CD14-positive monocyte (primary cell): ENCODE measurements at regions not wholly inside any gene's neighbourhood (a gene's known extent, or its start where the extent isn't known, plus 50 kb on each side); places are given as distances from the start of the nearest gene placed in this dataset.

Experiments
- DNase-seq, 3 donors: peaks; one replicate each; pipeline ENCODE4 v3.0.0-alpha.2; 2011 to 2022
- H2AFZ ChIP-seq: 2 replicates; pipeline ENCODE4 v1.6.0; 2012; ENCODE audit warnings: mild to moderate bottlenecking, low read depth, low read length, inconsistent platforms; ENCODE audit not compliant: insufficient read depth, poor library complexity, severe bottlenecking
- H3K27ac ChIP-seq, 2 donors: 1 replicate in 1 of 2; 2 replicates in 1 of 2; pipeline ENCODE4 v1.5.1; 2012 to 2013; ENCODE audit warnings: low read length in 2 of 2, control low read depth in 1 of 2, inconsistent platforms in 1 of 2, low read depth in 1 of 2, mild to moderate bottlenecking in 1 of 2
- H3K27me3 ChIP-seq, 2 donors: one replicate each; pipeline versions ENCODE4 v1.6.0 to v1.6.1; 2011 to 2013; ENCODE audit warnings: low read length in 2 of 2; ENCODE audit not compliant: control insufficient read depth in 2 of 2, insufficient read depth in 2 of 2
- H3K36me3 ChIP-seq, 2 donors: replicated peaks in 1 of 2; 1 replicate in 1 of 2; 2 replicates in 1 of 2; pipeline versions ENCODE4 v1.5.1 to v1.6.1; 2012 to 2013; ENCODE audit warnings: low read length in 2 of 2, control low read depth in 1 of 2, inconsistent platforms in 1 of 2, mild to moderate bottlenecking in 1 of 2; ENCODE audit not compliant: insufficient read depth in 2 of 2, control insufficient read depth in 1 of 2
- H3K4me1 ChIP-seq, 2 donors: 1 replicate in 1 of 2; 2 replicates in 1 of 2; pipeline versions ENCODE4 v1.5.1 to v1.6.1; 2012 to 2013; ENCODE audit warnings: low read length in 2 of 2, control low read depth in 1 of 2, inconsistent platforms in 1 of 2, mild to moderate bottlenecking in 1 of 2, moderate library complexity in 1 of 2; ENCODE audit not compliant: insufficient read depth in 2 of 2, control insufficient read depth in 1 of 2
- H3K4me2 ChIP-seq: replicated peaks from 2 replicates; pipeline ENCODE3; 2012; ENCODE audit warnings: low read length, moderate library complexity, mild to moderate bottlenecking; ENCODE audit not compliant: poor library complexity, severe bottlenecking; ENCODE audit errors: extremely low read depth
- H3K4me3 ChIP-seq, 3 experiments: fragments of 200-600 bp in 1 of 3; sonication (generic) in 1 of 3; replicated peaks in 1 of 3; 1 replicate in 2 of 3; 2 replicates in 1 of 3; pipeline ENCODE4 v1.5.1; 2011 to 2013; ENCODE audit warnings: low read length in 3 of 3, mild to moderate bottlenecking in 3 of 3, control low read depth in 2 of 3, low read depth in 2 of 3, inconsistent platforms in 1 of 3, moderate library complexity in 1 of 3
- H3K79me2 ChIP-seq: 2 replicates; pipeline ENCODE4 v1.6.0; 2012; ENCODE audit warnings: mild to moderate bottlenecking, control low read depth, inconsistent platforms, low read length, moderate library complexity; ENCODE audit not compliant: insufficient read depth
- H3K9ac ChIP-seq: 2 replicates; pipeline ENCODE4 v1.6.0; 2017; ENCODE audit warnings: low read length, mild to moderate bottlenecking; ENCODE audit not compliant: insufficient read depth, poor library complexity, severe bottlenecking
- H3K9me3 ChIP-seq, 2 donors: replicated peaks in 1 of 2; 1 replicate in 1 of 2; 2 replicates in 1 of 2; pipeline versions ENCODE4 v1.5.1 to v1.6.1; 2012 to 2013; ENCODE audit warnings: low read length in 2 of 2, control low read depth in 1 of 2; ENCODE audit not compliant: control insufficient read depth in 1 of 2, insufficient read depth in 1 of 2
- H4K20me1 ChIP-seq: 2 replicates; pipeline ENCODE4 v1.6.0; 2012; ENCODE audit warnings: mild to moderate bottlenecking, low read length, control low read depth, moderate library complexity; ENCODE audit not compliant: insufficient read depth
- H3K27ac Mint-ChIP-seq, 7 donors: one replicate each; pipeline ENCODE4 v1.8.0; 2020; ENCODE audit warnings: mild to moderate bottlenecking in 7 of 7, mixed read lengths in 7 of 7, moderate library complexity in 6 of 7, inconsistent platforms in 2 of 7
- H3K27me3 Mint-ChIP-seq, 3 donors: one replicate each; pipeline ENCODE4 v1.8.0; 2021 to 2022; ENCODE audit warnings: low read depth in 3 of 3, mild to moderate bottlenecking in 3 of 3, mixed read lengths in 3 of 3, moderate library complexity in 3 of 3, inconsistent platforms in 1 of 3
- H3K36me3 Mint-ChIP-seq, 2 donors: one replicate each; pipeline ENCODE4 v1.8.0; 2020; ENCODE audit warnings: mixed read lengths in 2 of 2, inconsistent platforms in 1 of 2, mild to moderate bottlenecking in 1 of 2
- H3K4me1 Mint-ChIP-seq: one replicate; pipeline ENCODE4 v1.8.0; 2020; ENCODE audit warnings: mild to moderate bottlenecking, mixed read lengths
- H3K4me3 Mint-ChIP-seq, 2 donors: one replicate each; pipeline ENCODE4 v1.8.0; 2020; ENCODE audit warnings: mild to moderate bottlenecking in 2 of 2, mixed read lengths in 2 of 2, moderate library complexity in 1 of 2
- H3K9me3 Mint-ChIP-seq, 7 donors: one replicate each; pipeline ENCODE4 v1.8.0; 2020 to 2022; ENCODE audit warnings: mixed read lengths in 7 of 7, mild to moderate bottlenecking in 6 of 7, moderate library complexity in 6 of 7, inconsistent platforms in 2 of 7
- WGBS: methylation state at CpG from one replicate; pipeline ENCODE4 v1.1.5; 2013; ENCODE audit warnings: missing lambda C conversion rate; ENCODE audit not compliant: insufficient coverage; 5-methylcytosine and 5-hydroxymethylcytosine counted together
- intact Hi-C, 2 donors: fragments of 100-400 bp; cut with micrococcal nuclease; formaldehyde crosslinking; loops; one replicate each; pipeline versions ENCODE4 v1.15.0 to v1.15.1; 2023
- TF ChIP-seq, protein P1 (sequence below): fragments of 200-600 bp; IDR thresholded peaks from one replicate; pipeline ENCODE4 v1.8.0; 2022; ENCODE audit warnings: antibody characterized with exemption, mild to moderate bottlenecking

DNA sequence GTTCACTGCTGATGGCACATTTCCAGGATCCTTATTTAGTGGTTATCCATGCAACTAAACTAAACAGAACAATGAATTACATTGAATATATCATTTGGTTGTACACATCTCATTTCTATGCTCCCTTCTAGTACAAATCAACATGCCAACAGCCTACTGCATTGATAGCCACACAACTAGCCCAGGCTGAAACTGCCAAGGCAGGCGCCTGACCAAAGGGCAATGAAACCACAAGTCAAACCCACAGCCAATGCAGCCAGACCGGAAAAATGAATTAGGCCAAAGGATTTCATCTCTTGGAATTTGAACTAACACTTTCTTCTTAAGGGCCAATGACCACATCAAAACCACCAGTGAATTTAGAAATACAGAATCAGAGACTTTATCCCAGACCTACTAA, 196.4 kb downstream of the NOL4 start:
- no peaks in the 10 kb centered on the region for H4K20me1 ChIP-seq
- H3K9me3 ChIP-seq, result peaks cover 9 to 12% of the 10 kb centered on the region in 2 donors
- H3K4me1 ChIP-seq, result no peaks in the 10 kb centered on the region
- H3K79me2 ChIP-seq, result no peaks in the 10 kb centered on the region
- no peak for DNase-seq
- peaks cover 0 to 1% (median 0%) of the 10 kb centered on the region in 3 donors for H3K27me3 Mint-ChIP-seq
- peaks cover 0 to 12% (median 7%) of the 10 kb centered on the region in 7 donors for H3K9me3 Mint-ChIP-seq
- H3K36me3 Mint-ChIP-seq, result no peaks in the 10 kb centered on the region
- intact Hi-C loops, result no loop called here
- H3K9ac ChIP-seq, result no peak overlapping the region
- no peak overlapping the region for H3K4me3 Mint-ChIP-seq
- H3K27ac ChIP-seq, result no peak overlapping the region
- no peak overlapping the region for H2AFZ ChIP-seq
- 89% methylated on average over 2 of the region's 2 CpGs for whole genome bisulfite sequencing
- no peaks in the 10 kb centered on the region for H3K4me1 Mint-ChIP-seq
- H3K4me2 ChIP-seq, result no peak overlapping the region
- TF ChIP-seq, protein P1, sequence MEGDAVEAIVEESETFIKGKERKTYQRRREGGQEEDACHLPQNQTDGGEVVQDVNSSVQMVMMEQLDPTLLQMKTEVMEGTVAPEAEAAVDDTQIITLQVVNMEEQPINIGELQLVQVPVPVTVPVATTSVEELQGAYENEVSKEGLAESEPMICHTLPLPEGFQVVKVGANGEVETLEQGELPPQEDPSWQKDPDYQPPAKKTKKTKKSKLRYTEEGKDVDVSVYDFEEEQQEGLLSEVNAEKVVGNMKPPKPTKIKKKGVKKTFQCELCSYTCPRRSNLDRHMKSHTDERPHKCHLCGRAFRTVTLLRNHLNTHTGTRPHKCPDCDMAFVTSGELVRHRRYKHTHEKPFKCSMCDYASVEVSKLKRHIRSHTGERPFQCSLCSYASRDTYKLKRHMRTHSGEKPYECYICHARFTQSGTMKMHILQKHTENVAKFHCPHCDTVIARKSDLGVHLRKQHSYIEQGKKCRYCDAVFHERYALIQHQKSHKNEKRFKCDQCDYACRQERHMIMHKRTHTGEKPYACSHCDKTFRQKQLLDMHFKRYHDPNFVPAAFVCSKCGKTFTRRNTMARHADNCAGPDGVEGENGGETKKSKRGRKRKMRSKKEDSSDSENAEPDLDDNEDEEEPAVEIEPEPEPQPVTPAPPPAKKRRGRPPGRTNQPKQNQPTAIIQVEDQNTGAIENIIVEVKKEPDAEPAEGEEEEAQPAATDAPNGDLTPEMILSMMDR, result no peak
- no peaks in the 10 kb centered on the region for H3K36me3 ChIP-seq
- no peaks in the 10 kb centered on the region for H3K27me3 ChIP-seq
- H3K27ac Mint-ChIP-seq, result no peak overlapping the region
- H3K4me3 ChIP-seq, result no peak overlapping the region

DNA sequence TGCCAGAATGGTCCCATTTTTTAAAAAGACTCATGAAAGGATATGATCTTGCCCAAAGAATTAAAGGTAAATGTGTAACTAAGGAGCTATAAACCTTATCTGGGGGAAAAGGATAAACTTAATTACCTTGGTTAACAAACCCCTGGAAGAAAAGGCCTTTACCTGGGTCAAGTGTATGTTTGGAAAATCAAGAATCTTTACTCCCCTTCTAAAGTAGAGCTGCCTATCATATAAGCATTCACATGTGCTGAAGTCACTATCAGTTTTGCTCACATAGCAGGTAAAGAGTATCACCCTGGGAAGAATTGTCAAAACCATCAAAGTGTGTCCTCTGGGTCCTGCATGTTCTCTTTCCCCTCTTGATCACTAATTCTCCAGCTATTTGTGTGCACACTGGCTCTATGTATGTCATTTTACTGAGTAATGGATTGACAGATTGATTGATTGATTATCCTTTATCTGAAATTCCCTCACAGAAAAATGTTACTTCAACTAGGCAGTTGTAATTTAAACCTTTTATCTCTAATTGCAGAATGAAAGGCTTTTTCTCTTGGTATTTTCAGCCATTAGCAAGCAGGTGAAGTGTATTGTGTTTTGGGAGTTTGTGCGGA, 199.4 kb downstream of the NOL4 start:
- no peaks in the 10 kb centered on the region for H3K4me1 Mint-ChIP-seq
- H2AFZ ChIP-seq, result no peak overlapping the region
- H3K27me3 Mint-ChIP-seq, result peaks cover 0 to 1% (median 0%) of the 10 kb centered on the region in 3 donors
- H3K36me3 ChIP-seq, result no peaks in the 10 kb centered on the region
- no CpG with 5 or more reads among the region's 1 CpG for WGBS
- no peak overlapping the region for H3K27ac ChIP-seq
- H3K4me2 ChIP-seq, result no peak overlapping the region
- H3K36me3 Mint-ChIP-seq, result no peaks in the 10 kb centered on the region
- H4K20me1 ChIP-seq, result no peaks in the 10 kb centered on the region
- no peak overlapping the region for H3K4me3 ChIP-seq
- TF ChIP-seq, protein P1, result no peak
- no peak overlapping the region for H3K9ac ChIP-seq
- no peaks in the 10 kb centered on the region for H3K9me3 ChIP-seq
- DNase-seq, result no peak
- peaks cover 0 to 4% (median 0%) of the 10 kb centered on the region in 7 donors for H3K9me3 Mint-ChIP-seq
- H3K79me2 ChIP-seq, result no peaks in the 10 kb centered on the region
- intact Hi-C loops, result no loop called here
- H3K27ac Mint-ChIP-seq, result no peak overlapping the region
- no peaks in the 10 kb centered on the region for H3K4me1 ChIP-seq
- H3K27me3 ChIP-seq, result no peaks in the 10 kb centered on the region
- H3K4me3 Mint-ChIP-seq, result no peak overlapping the region
